DOHH2 (cell line): ENCODE measurements at regions not wholly inside any gene's neighbourhood (a gene's known extent, or its start where the extent isn't known, plus 50 kb on each side); places are given as distances from the start of the nearest gene placed in this dataset.
"Not testable (repeated sequence)": the region's sequence is repeated elsewhere in the genome, so short reads cannot be mapped to it uniquely, and the experiment has no call there.

ENCODE experiments used
- H3F3A ChIP-seq: fragments of 200-600 bp; sonication (generic), shearing (Covaris generic); 2 replicates; pipeline ENCODE4 v1.6.0; 2016; ENCODE audit warnings: antibody characterized with exemption, mild to moderate bottlenecking; ENCODE audit not compliant: control insufficient read depth, insufficient read depth
- H3K27ac ChIP-seq: fragments of 200-600 bp; sonication (generic); 2 replicates; pipeline ENCODE4 v1.5.1; 2014; ENCODE audit warnings: low read depth, mild to moderate bottlenecking, low read length, moderate library complexity
- H3K27me3 ChIP-seq: fragments of 200-600 bp; sonication (generic); 2 replicates; pipeline ENCODE4 v1.6.1; 2014; ENCODE audit warnings: mild to moderate bottlenecking, low read length, mixed read lengths; ENCODE audit not compliant: control insufficient read depth
- H3K36me3 ChIP-seq: fragments of 200-600 bp; sonication (generic); 2 replicates; pipeline ENCODE4 v1.6.1; 2014; ENCODE audit warnings: mild to moderate bottlenecking, low read length, moderate library complexity, mixed read lengths; ENCODE audit not compliant: control insufficient read depth
- H3K4me1 ChIP-seq: fragments of 200-600 bp; sonication (generic); 2 replicates; pipeline ENCODE4 v1.6.1; 2014; ENCODE audit warnings: mild to moderate bottlenecking, low read length, mixed read lengths; ENCODE audit not compliant: control insufficient read depth
- H3K4me2 ChIP-seq: fragments of 200-600 bp; sonication (generic); 2 replicates; pipeline ENCODE4 v1.6.0; 2014; ENCODE audit warnings: mild to moderate bottlenecking, low read length, moderate library complexity
- H3K4me3 ChIP-seq: fragments of 200-600 bp; sonication (generic); 2 replicates; pipeline ENCODE4 v1.5.1; 2014; ENCODE audit warnings: mild to moderate bottlenecking, low read length, mixed read lengths
- H3K79me2 ChIP-seq: fragments of 200-600 bp; sonication (generic); 2 replicates; pipeline ENCODE4 v1.6.1; 2014; ENCODE audit warnings: mild to moderate bottlenecking, low read length, mixed read lengths; ENCODE audit not compliant: control insufficient read depth
- H3K9me2 ChIP-seq: fragments of 200-600 bp; sonication (generic); replicated peaks from 2 replicates; pipeline ENCODE4 v1.6.1; 2014; ENCODE audit warnings: mild to moderate bottlenecking, low read length, mixed read lengths; ENCODE audit not compliant: control insufficient read depth
- H3K9me3 ChIP-seq: fragments of 200-600 bp; sonication (generic); 2 replicates; pipeline ENCODE4 v1.6.1; 2014; ENCODE audit warnings: antibody characterized with exemption, low read length, mixed read lengths; ENCODE audit not compliant: control insufficient read depth, insufficient read depth
- H4K20me1 ChIP-seq: fragments of 200-600 bp; sonication (generic); 2 replicates; pipeline ENCODE4 v1.6.0; 2014; ENCODE audit warnings: low read depth, mild to moderate bottlenecking, antibody characterized with exemption, low read length, moderate library complexity; ENCODE audit not compliant: control insufficient read depth, insufficient read depth

DNA sequence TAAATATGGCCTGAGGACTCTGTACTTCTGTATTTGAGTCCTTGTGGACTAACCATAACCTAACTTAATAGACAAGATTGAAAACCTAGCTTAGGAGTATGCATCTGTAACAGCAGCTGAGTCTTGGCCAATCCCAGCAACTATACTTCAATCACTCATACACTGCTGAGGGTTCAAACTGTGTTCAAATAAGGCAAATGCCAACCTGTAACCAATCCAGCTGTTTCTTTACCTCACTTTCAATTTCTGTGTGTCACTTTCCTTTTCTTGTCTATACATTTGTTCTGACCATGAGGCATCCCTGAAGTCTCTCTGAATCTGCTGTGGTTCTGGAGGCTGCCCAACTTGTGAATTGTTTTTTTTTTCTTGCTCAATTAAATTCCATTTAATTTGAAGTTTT lies 57.9 kb upstream of the GOLGA8O start:
- not testable (repeated sequence) for H3K36me3 ChIP-seq, H3K27me3 ChIP-seq, H3K4me1 ChIP-seq, H3K79me2 ChIP-seq, H4K20me1 ChIP-seq, H3F3A ChIP-seq, H3K4me2 ChIP-seq, H3K9me2 ChIP-seq, H3K27ac ChIP-seq, H3K4me3 ChIP-seq, H3K9me3 ChIP-seq

DNA sequence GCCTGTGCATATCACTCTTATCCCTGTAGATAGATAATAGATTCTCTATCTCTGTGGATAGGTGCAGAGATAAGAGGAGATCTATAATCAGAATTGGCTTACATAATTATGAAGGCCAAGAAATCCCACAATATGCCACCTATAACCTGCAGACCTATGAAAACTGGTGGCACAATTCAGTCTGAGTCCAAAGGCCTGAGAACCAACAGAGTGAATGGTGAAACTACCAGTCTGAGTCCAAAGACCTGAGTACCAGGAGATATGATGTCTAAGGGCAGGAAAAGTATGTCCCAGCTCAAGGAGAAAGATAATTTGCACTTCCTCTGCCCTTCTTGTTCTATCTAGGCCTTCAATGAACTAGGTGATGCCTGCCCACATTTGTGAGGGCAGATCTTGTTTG lies 54.6 kb upstream of the GOLGA8O start:
- H3K27ac ChIP-seq, H3K9me2 ChIP-seq, H3F3A ChIP-seq, H3K4me2 ChIP-seq, H3K79me2 ChIP-seq, H3K36me3 ChIP-seq, H3K4me3 ChIP-seq, H4K20me1 ChIP-seq, H3K9me3 ChIP-seq, H3K27me3 ChIP-seq, H3K4me1 ChIP-seq: not testable (repeated sequence)

DNA sequence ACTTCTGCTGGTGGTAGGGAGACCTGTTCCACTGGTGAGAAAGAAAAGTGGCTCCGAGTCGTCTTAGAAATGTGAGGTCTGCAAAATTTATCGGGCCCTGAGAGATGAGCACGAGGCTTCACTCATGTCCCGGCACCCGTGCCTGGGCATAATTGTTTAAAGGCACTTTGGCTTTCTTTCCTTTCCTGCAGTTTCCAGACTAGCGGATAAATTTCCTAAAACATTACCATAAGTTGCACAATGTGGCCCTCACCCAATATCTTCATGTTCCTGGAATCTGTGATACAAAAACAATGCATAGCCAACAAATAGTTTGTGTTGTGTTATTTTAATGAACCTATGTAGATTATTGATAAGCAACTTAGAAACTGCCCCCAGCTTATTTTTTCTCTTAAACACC lies 52.6 kb upstream of the GOLGA8O start:
- H4K20me1 ChIP-seq, H3K36me3 ChIP-seq, H3K79me2 ChIP-seq, H3K4me1 ChIP-seq, H3K9me2 ChIP-seq, H3K4me2 ChIP-seq, H3K4me3 ChIP-seq, H3K27ac ChIP-seq, H3F3A ChIP-seq, H3K9me3 ChIP-seq, H3K27me3 ChIP-seq: not testable (repeated sequence)

DNA sequence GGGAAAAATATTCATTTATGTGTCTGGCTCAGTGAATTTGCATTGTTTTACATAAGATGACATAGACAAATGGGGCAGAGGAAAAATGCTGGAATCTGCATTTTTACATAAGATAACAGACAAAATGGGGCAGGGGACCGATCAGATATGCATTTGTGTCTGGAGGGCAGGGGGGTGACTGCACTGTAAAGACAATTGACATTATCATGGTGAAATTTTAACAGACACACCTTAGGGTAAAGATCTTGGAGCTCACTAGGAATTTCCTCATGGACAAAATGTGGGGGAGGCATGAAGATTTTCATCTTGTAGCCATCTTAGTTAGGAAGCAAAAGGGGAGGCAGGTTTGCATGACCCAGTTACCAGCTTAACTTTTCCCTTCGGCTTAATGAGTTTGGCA lies 51.4 kb upstream of the GOLGA8O start:
- H4K20me1 ChIP-seq, H3K27me3 ChIP-seq, H3K4me3 ChIP-seq, H3K9me2 ChIP-seq, H3K79me2 ChIP-seq, H3K27ac ChIP-seq, H3K4me2 ChIP-seq, H3K36me3 ChIP-seq, H3F3A ChIP-seq, H3K9me3 ChIP-seq, H3K4me1 ChIP-seq: not testable (repeated sequence)

DNA sequence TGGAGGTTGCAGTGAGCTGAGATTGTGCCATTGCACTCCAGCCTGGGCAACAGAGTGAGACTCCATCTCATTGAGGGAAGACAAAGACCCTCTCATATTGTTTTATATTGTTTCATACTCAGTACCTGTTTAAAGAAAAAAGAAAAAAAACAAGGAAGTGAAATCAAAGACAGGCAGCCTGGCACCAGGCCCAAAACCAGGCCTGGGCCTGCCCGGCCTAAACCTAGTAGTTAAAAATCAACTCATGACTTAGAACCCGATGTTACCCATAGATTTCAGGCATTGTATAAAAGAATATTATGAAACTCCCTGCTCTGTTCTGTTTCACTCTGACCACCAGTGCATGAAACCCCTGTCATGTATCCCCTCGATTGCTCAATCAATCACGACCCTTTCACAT lies 50.2 kb upstream of the GOLGA8O start:
- H3K4me1 ChIP-seq, H3F3A ChIP-seq, H3K4me2 ChIP-seq, H3K36me3 ChIP-seq, H3K27ac ChIP-seq, H4K20me1 ChIP-seq, H3K9me2 ChIP-seq, H3K4me3 ChIP-seq, H3K9me3 ChIP-seq, H3K79me2 ChIP-seq, H3K27me3 ChIP-seq: not testable (repeated sequence)
